Adrenal gland (tissue), 9 donors: ENCODE measurements at regions not wholly inside any gene's neighbourhood (a gene's known extent, or its start where the extent isn't known, plus 50 kb on each side); places are given as distances from the start of the nearest gene placed in this dataset.

Experiments
- DNase-seq, 7 donors: peaks; one replicate each; pipeline ENCODE4 v3.0.0-alpha.2; 2019 to 2020
- H3K27ac ChIP-seq, 5 donors: fragments of 200-600 bp; sonication (generic) in 4 of 5; 1 replicate in 3 of 5; 2 replicates in 2 of 5; pipeline versions ENCODE4 v1.5.1 to v1.8.0; 2016 to 2020; ENCODE audit warnings: mild to moderate bottlenecking in 1 of 5
- H3K27me3 ChIP-seq: fragments of 200-600 bp; 2 replicates; pipeline ENCODE4 v1.8.0; 2021
- H3K36me3 ChIP-seq, 2 donors: fragments of 200-600 bp; replicated peaks in 1 of 2; 1 replicate in 1 of 2; 2 replicates in 1 of 2; pipeline versions ENCODE4 v1.5.1 to v1.8.0; 2018 to 2022
- H3K4me1 ChIP-seq, 2 donors: fragments of 200-600 bp; replicated peaks in 1 of 2; 1 replicate in 1 of 2; 2 replicates in 1 of 2; pipeline versions ENCODE4 v1.5.1 to v1.8.0; 2018 to 2021
- H3K4me3 ChIP-seq, 4 donors: fragments of 200-600 bp; sonication (generic) in 3 of 4; one replicate each; pipeline ENCODE4 v1.5.1; 2016 to 2018
- H3K9me3 ChIP-seq, 3 donors: fragments of 200-600 bp; sonication (generic) in 1 of 3; replicated peaks in 1 of 3; 1 replicate in 2 of 3; 2 replicates in 1 of 3; pipeline versions ENCODE4 v1.5.1 to v1.8.0; 2016 to 2021
- CTCF ChIP-seq, 6 experiments: fragments of 450-650 bp in 4 of 6; fragments of 200-600 bp in 2 of 6; sonication (generic) in 1 of 6; IDR thresholded peaks; 1 replicate in 5 of 6; 2 replicates in 1 of 6; pipeline versions ENCODE4 v1.5.1 to v1.8.0; 2016 to 2021; ENCODE audit warnings: antibody characterized with exemption in 6 of 6, mild to moderate bottlenecking in 2 of 6, moderate library complexity in 1 of 6
- POLR2A ChIP-seq, 2 donors: fragments of 450-650 bp; IDR thresholded peaks; one replicate each; pipeline ENCODE4 v1.6.1; 2017; ENCODE audit warnings: antibody characterized with exemption in 2 of 2, mild to moderate bottlenecking in 2 of 2, moderate library complexity in 1 of 2
- WGBS, 4 donors: extraction: QIAGEN DNeasy Blood & Tissue Kit in 2 of 4; methylation state at CpG; one replicate each; pipeline versions ENCODE4 v1.1.5 to v1.1.7; 2013 to 2017; 5-methylcytosine and 5-hydroxymethylcytosine counted together
- intact Hi-C, 2 donors: fragments of 100-400 bp; cut with DNase I; formaldehyde crosslinking; loops; one replicate each; pipeline versions ENCODE4 v1.14.1 to v1.15.0; 2022 to 2023
- donor health status: healthy with polysubstance abuse.
- donor health status: Bipolar disorder and iron deficiency.
- donor health status: DM: yes; HTN: yes; CAD: no.
- donor health status: DM: no; HTN: no; CAD: no.
- donor health status: DM: no; HTN: no; CAD: no.

- DNase-seq, result no peak
- intact Hi-C loops, result no loop called here
Observed at GRCh38 chr6:119562168-119562567, 212.6 kb upstream of the MAN1A1 start.

GRCh38 chr6:119559586-119559985, 210.0 kb upstream of the MAN1A1 start:
- Histone ChIP-seq H3K9me3 (no peaks in the 10 kb centered on the region), H3K27me3 (no peaks in the 10 kb centered on the region), H3K4me1 (no peaks in the 10 kb centered on the region), H3K27ac (no peak overlapping the region), H3K4me3 (no peak overlapping the region), H3K36me3 (no peaks in the 10 kb centered on the region)
- intact Hi-C loops, result no loop called here
- no peak for DNase-seq
- TF ChIP-seq POLR2A (IDR thresholded peaks at IDR 0.05), result no peak
- TF ChIP-seq CTCF (IDR thresholded peaks at IDR 0.05), result no peak

More at GRCh38 chr6:119562168-119562567, 212.6 kb upstream of the MAN1A1 start:
- Histone ChIP-seq H3K36me3 (no peaks in the 10 kb centered on the region), H3K4me1 (no peaks in the 10 kb centered on the region), H3K27ac (no peak overlapping the region), H3K4me3 (no peak overlapping the region), H3K9me3 (no peaks in the 10 kb centered on the region), H3K27me3 (no peaks in the 10 kb centered on the region)
- TF ChIP-seq CTCF (IDR thresholded peaks at IDR 0.05) (no peak), POLR2A (IDR thresholded peaks at IDR 0.05) (no peak)

GRCh38 chr6:119557239-119557638, 207.7 kb upstream of the MAN1A1 start:
- no peak for DNase-seq
- 94 to 98% (median 96%) methylated on average over 5 of the region's 5 CpGs for WGBS, 4 donors
- H3K27me3 ChIP-seq, result no peaks in the 10 kb centered on the region
- H3K27ac ChIP-seq, result no peak overlapping the region
- H3K4me3 ChIP-seq, result no peak overlapping the region
- H3K4me1 ChIP-seq, result no peaks in the 10 kb centered on the region
- no peaks in the 10 kb centered on the region for H3K9me3 ChIP-seq
- H3K36me3 ChIP-seq, result no peaks in the 10 kb centered on the region
- intact Hi-C loops, result no loop called here
- no peak for TF ChIP-seq POLR2A (IDR thresholded peaks at IDR 0.05)
- no peak for TF ChIP-seq CTCF (IDR thresholded peaks at IDR 0.05)

GRCh38 chr6:119552021-119552420, 202.5 kb upstream of the MAN1A1 start:
- no peak for TF ChIP-seq POLR2A (IDR thresholded peaks at IDR 0.05)
- TF ChIP-seq CTCF (IDR thresholded peaks at IDR 0.05), result no peak
- H3K4me3 ChIP-seq, result no peak overlapping the region
- no peak overlapping the region for H3K27ac ChIP-seq
- no peak for DNase-seq
- intact Hi-C loops, result no loop called here
- H3K4me1 ChIP-seq, result no peaks in the 10 kb centered on the region
- no peaks in the 10 kb centered on the region for H3K36me3 ChIP-seq
- 95 to 100% (median 99%) methylated on average over 1 of the region's 1 CpG for WGBS, 4 donors
- H3K27me3 ChIP-seq, result no peaks in the 10 kb centered on the region
- no peaks in the 10 kb centered on the region for H3K9me3 ChIP-seq
